Astrocyte of the cerebellum (primary cell): ENCODE measurements at regions not wholly inside any gene's neighbourhood (a gene's known extent, or its start where the extent isn't known, plus 50 kb on each side); places are given as distances from the start of the nearest gene placed in this dataset.

ENCODE experiments used
- DNase-seq: peaks from one replicate; pipeline ENCODE4 v3.0.0-alpha.2; 2011; ENCODE audit warnings: low read depth
- H3K4me3 ChIP-seq: 2 replicates; pipeline ENCODE4 v1.5.1; 2011; ENCODE audit warnings: mild to moderate bottlenecking, low read depth, low read length, moderate library complexity
- CTCF ChIP-seq: IDR thresholded peaks from 2 replicates; pipeline ENCODE4 v1.5.1; 2012; ENCODE audit warnings: low read length, low read depth, moderate library complexity, mild to moderate bottlenecking; ENCODE audit errors: missing control alignments
- in situ Hi-C: cut with HindIII; loops from 2 replicates; pipeline ENCODE4 v1.10.0; 2017; ENCODE audit warnings: low sequenced_read_pairs

- in situ Hi-C loops, result no loop called here
Measured at GRCh38 chr12:69150083-69150795, 89.1 kb upstream of the CPSF6 start.

GRCh38 chr12:69150796-69151127, 88.6 kb upstream of the CPSF6 start:
- H3K4me3 ChIP-seq, result no peak overlapping the region
- in situ Hi-C loops, result no loop called here
- no peak for DNase-seq
- TF ChIP-seq CTCF, result no peak

More at GRCh38 chr12:69150083-69150795, 89.1 kb upstream of the CPSF6 start:
- no peak for TF ChIP-seq CTCF
- DNase-seq, result no peak
- H3K4me3 ChIP-seq, result no peak overlapping the region

- in situ Hi-C loops, result no loop called here
- no peak for DNase-seq
- no peak overlapping the region for H3K4me3 ChIP-seq
- TF ChIP-seq CTCF, result no peak
Measured at GRCh38 chr12:69151254-69151764, 88.1 kb upstream of the CPSF6 start.

- peak; percentile 32 for DNase-seq
- in situ Hi-C loops, result no loop called here
- peak; percentile 97 for TF ChIP-seq CTCF
- H3K4me3 ChIP-seq, result no peak overlapping the region
Measured at GRCh38 chr12:69154585-69155363, 84.6 kb upstream of the CPSF6 start.

- no peak overlapping the region for H3K4me3 ChIP-seq
- peak; percentile 64 for DNase-seq
- peak; percentile 99 for TF ChIP-seq CTCF
Measured at GRCh38 chr12:69157023-69157655, 82.2 kb upstream of the CPSF6 start.

GRCh38 chr12:69161829-69162228, 77.5 kb upstream of the CPSF6 start:
- in situ Hi-C loops, result no loop called here
- H3K4me3 ChIP-seq, result no peak overlapping the region
- TF ChIP-seq CTCF, result no peak
- no peak for DNase-seq

More at GRCh38 chr12:69157023-69157655, 82.2 kb upstream of the CPSF6 start:
- in situ Hi-C loops, result no loop called here
